Putamen (tissue), 1 donor: ENCODE measurements at regions not wholly inside any gene's neighbourhood (a gene's known extent, or its start where the extent isn't known, plus 50 kb on each side); places are given as distances from the start of the nearest gene placed in this dataset.
"Not testable (repeated sequence)": the region's sequence is repeated elsewhere in the genome, so short reads cannot be mapped to it uniquely, and the experiment has no call there.

ENCODE experiments used
- DNase-seq: peaks from one replicate; pipeline ENCODE4 v3.0.0-alpha.2; 2016; ENCODE audit warnings: low spot score

DNA sequence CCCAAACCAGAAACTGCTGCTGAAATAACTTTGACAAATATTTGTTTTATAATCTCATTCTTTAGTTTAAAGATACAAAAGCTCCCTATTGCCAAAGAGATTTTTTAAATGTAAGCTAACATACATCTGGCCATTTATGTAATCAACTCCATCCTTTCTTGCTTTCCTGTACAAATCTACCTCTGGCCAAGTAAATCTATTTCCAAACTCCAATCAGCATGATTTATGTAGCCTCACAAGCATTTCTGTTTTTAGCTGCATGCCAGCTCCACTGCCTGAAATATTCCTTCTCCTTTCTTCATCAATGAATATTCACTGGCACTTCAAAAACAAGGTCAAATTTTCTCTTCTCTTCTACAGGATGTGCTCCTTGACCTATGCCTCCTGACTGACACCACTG is 80.0 kb downstream of the SHOX2 start:
- DNase-seq: no peak

DNA sequence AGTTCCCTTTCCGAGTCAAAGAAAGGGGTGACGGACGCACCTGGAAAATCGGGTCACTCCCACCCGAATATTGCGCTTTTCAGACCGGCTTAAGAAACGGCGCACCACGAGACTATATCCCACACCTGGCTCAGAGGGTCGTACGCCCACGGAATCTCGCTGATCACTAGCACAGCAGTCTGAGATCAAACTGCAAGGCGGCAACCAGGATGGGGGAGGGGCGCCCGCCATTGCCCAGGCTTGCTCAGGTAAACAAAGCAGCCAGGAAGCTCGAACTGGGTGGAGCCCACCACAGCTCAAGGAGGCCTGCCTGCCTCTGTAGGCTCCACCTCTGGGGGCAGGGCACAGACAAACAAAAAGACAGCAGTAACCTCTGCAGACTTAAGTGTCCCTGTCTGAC is 86.3 kb downstream of the SHOX2 start:
- not testable (repeated sequence) for DNase-seq

DNA sequence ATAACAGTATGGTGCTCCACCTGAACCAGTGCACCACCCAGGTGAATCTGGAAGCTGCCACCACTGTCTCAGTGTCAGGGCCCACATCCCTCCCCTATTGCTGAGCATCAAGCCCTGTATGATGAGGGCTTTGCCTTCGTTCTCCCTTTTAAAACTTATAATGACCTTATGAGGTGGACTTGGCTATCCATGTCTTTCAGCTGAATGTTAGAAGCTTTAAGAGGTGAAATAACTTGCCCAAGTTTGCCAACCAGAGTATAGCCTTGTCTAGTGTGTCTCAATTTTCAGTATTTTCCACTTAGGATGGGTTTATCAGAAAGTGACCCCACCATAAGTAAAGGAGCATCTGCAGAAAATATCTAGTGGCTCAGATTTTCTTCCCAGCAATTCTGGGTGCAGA is 87.8 kb downstream of the SHOX2 start:
- DNase-seq: no peak

DNA sequence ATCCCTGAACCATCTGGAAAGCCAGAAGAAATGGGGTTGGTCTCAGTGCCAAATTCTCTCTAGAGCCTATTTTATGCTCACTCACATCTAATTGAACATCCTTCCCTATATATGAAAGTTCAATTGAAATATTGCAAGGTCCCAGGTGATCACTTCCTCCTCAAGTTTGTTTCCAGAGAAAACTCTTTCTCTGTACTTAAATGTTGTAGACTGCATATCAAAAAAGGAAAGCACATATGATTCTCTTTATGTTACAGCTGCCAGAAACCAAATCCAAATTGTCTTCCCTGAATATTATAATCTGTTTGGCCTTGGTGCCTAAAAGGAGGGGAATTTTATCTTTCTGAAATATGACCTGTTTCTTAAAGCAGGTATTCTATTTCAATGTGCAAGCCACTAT is 93.3 kb downstream of the SHOX2 start:
- no peak for DNase-seq

- DNase-seq: no peak
These were observed 100.7 kb downstream of the SHOX2 start for GRCh38 chr3:158005391-158006100.

GRCh38 chr3:157999246-157999645 is 107.0 kb downstream of the SHOX2 start:
- DNase-seq: no peak

DNA sequence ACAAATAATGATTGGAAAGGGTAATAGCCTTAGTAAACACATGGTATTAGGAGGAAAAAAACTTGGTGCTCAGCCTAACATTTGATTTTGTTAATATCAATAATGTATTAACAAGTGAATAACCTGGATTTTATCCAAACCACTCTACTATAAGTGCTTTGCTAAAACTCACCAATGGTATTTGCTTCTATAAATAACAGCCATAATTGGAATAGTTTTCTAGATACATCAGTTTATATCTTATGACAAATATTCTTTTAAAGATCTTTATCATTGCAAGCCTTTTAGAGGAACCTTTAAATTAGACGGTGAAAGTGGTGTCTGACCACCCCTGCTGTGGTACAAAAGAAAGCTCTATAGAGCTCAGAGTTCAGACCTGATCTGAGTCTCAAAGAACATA is 123.9 kb downstream of the SHOX2 start:
- no peak for DNase-seq

GRCh38 chr3:157981819-157982218 is 124.4 kb downstream of the SHOX2 start:
- no peak for DNase-seq

DNA sequence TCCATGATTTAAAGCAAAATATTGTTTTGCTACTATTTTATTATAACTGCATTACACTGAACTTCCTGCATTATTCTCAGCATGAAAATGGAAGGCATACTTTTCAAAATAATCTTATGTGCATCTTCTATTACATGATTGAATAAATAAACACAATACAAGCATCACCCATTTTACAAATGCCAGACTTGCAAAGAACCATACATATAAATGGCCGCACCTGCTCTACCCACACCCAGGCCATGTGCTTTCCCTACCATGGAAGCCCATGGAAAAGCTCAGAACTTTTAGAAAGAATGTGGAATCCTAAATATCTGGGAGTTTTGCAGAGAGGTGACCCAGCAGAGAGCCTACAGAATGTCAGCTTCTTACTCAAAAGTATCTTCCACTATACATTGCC is 127.2 kb downstream of the SHOX2 start:
- DNase-seq: no peak

DNA sequence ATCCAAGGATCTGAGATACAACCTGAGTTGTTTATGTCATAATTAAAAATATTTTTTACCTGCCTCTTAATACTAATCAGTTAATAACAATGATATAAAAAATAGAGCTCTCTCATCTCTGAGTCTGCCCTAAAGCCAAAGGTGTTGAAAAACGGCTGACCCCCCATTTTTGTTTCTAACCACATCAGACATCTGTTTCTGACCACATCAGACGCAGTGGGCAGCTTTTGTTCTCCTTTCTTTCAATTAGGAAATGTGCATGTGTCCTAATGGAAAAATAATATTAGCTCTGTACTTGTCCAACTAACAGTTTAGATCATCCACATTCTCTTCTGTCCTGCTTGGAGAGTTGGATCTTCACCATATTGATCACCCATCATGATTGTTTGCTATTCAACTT is 144.6 kb downstream of the SHOX2 start:
- DNase-seq: no peak

- DNase-seq: no peak
These were observed 147.8 kb downstream of the SHOX2 start for GRCh38 chr3:157958457-157958856.

- DNase-seq: no peak
These were observed 149.4 kb downstream of the SHOX2 start for GRCh38 chr3:157956850-157957249.

GRCh38 chr3:157956176-157956575 is 150.0 kb downstream of the SHOX2 start:
- DNase-seq: no peak

DNA sequence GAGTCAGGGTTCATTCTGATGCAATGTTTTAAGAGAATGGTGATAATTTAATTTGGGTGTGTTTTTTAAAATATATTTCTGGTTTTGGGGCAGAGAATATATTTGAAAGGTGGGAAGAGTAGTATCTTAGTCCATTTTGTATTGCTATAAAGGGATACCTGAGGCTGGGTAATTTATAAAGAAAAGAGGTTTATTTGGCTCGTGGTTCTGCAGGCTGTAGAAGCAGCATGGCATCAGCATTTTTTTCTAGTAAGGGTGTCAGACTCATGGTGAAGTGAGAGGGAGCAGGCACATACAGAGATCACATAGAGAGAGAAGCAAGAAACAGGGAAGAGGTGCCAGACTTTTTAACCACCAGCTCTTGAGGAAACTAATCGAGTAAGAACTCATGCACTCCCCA is 152.7 kb downstream of the SHOX2 start:
- no peak for DNase-seq

- no peak for DNase-seq
These were observed 157.4 kb downstream of the SHOX2 start for GRCh38 chr3:157948605-157949383.

DNA sequence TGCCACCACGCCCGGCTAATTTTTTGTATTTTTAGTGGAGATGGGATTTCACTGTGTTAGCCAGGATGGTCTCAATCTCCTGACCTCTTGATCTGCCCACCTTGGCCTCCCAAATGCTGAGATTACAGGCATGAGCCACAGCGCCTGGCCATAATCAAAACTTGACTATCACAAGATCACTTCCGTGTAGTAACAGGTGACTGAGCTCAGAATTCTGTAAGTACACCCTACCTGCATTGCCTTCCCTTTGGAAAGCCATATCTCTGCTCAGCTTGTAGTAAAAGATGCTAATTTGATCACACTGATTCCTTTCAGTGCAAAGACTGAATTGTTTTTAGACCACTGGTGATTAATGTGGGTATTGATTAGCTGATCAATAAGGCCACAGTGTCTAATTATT is 167.1 kb downstream of the SHOX2 start:
- DNase-seq: no peak

DNA sequence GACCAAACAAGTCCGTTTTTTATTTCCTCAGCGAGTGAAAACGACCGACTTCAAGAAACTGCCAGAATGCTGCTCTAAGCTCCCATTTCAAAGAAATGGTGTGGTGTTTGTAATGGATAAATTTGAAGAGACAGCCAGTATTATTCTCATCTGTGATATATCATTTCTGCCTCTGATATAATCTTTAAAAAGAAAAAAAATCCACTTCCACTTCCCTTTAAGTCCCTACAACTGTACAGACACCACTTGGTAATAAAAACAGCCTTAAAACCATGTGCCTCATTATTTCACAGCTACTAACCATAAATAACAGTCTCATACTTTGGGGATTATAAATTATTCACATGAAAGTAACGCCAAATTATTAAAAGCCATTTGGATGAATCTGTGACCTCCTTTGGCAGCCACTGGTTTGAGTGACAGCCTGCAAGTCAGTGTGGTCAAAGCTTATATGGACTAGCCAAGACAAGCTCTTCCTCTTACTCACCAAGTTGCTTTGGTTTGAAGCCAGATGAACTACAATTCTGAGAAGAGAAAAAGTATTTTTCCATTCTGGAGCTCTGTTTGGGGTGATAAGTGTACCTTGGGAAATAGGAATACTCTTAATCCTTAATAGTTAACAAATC is 168.0 kb downstream of the SHOX2 start:
- no peak for DNase-seq

DNA sequence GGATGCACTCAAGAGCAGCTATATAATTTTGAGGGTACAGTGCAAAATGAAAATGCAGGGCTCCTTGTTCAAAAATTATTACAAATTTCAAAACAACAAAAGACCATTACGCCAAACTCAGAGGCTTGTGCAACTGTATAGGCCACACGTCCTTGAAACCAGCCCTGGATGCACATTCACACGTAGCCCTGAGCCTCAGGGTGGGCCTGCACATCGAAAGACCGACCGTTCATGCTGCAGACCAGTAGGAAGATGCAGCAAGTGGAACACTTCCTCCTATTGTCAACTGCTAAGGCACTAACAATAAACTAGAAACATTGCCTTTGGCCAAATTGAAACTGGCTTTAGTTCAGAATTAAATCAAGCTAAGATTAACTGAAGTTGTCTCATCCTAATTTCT is 174.7 kb downstream of the SHOX2 start:
- DNase-seq: no peak

GRCh38 chr3:157930000-157930780 is 176.0 kb downstream of the SHOX2 start:
- no peak for DNase-seq

DNA sequence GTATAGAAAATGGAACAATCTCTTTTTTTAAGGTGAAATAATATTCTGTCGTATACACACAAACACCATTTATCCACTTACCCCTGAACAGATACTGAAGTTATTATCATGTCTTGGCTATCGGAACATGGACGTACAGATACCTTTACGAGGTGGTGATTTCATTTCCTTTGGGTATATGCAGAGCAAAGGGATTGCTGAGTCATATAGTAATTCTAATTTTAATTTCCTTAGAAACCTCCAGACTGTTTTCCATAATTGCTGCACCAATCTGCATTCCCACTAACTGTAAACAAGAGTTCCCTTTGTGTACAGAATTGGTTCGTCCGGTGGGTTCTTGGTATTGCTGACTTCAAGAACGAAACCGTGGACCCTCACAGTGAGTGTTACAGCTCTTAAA is 179.4 kb downstream of the SHOX2 start:
- no peak for DNase-seq

- no peak for DNase-seq
These were observed 183.6 kb downstream of the SHOX2 start for GRCh38 chr3:157922614-157923013.

DNA sequence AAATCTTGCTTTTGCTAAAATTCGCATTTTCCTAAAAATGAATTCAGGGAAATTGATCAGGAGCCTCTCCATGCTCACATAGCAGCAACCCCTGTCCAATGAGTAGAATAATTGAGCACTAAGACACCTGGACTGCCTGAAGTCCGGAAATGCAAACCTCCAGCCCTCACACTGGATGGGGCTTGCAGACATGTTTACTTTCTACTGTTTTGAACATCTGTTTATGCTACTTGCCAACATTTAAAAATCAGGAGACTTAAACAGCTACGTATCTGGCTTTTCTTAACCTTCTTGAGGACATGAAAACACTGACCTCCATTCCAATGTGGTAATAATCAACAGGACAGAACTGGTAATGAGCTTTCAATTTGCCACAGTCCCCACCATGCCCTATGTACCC is 184.4 kb downstream of the SHOX2 start:
- no peak for DNase-seq
